H1 (cell line): ENCODE measurements at regions not wholly inside any gene's neighbourhood (a gene's known extent, or its start where the extent isn't known, plus 50 kb on each side); places are given as distances from the start of the nearest gene placed in this dataset.

ENCODE experiments used
- CHD1 ChIP-seq: IDR thresholded peaks from 2 replicates; pipeline ENCODE4 v1.6.1; 2012; ENCODE audit warnings: low read depth, low read length, improper control_type of control experiment
- CREB1 ChIP-seq: IDR thresholded peaks from 2 replicates; pipeline ENCODE4 v1.6.1; 2012; ENCODE audit warnings: inconsistent platforms
- TCF12 ChIP-seq: IDR thresholded peaks from 2 replicates; pipeline ENCODE4 v1.6.1; 2011; ENCODE audit warnings: low read depth, mild to moderate bottlenecking, low read length

GRCh38 chr7:35477609-35478008 lies 217.3 kb downstream of the HERPUD2 start (continued):
- no peak for TF ChIP-seq CHD1
- no peak for TF ChIP-seq CREB1
- no peak for TF ChIP-seq TCF12
- TF ChIP-seq, all 59 proteins: peak for 2
